Femur (tissue), 1 donor: ENCODE measurements at regions not wholly inside any gene's neighbourhood (a gene's known extent, or its start where the extent isn't known, plus 50 kb on each side); places are given as distances from the start of the nearest gene placed in this dataset.
"Not testable (repeated sequence)": the region's sequence is repeated elsewhere in the genome, so short reads cannot be mapped to it uniquely, and the experiment has no call there.

Experiments
- DNase-seq: peaks from one replicate; pipeline ENCODE4 v3.0.0-alpha.2; 2017

- not testable (repeated sequence) for DNase-seq
These were observed 951.9 kb upstream of the CTNND2 start for GRCh38 chr5:12856105-12856504.

- DNase-seq: no peak
These were observed 950.1 kb upstream of the CTNND2 start for GRCh38 chr5:12854386-12854785.

GRCh38 chr5:12851761-12852160, 947.5 kb upstream of the CTNND2 start:
- no peak for DNase-seq

GRCh38 chr5:12848709-12849108, 944.5 kb upstream of the CTNND2 start:
- DNase-seq: no peak

GRCh38 chr5:12845549-12846159, 941.4 kb upstream of the CTNND2 start:
- no peak for DNase-seq

GRCh38 chr5:12840972-12841371, 936.7 kb upstream of the CTNND2 start:
- DNase-seq: no peak

- no peak for DNase-seq
These were observed 933.3 kb upstream of the CTNND2 start for GRCh38 chr5:12837592-12837991.

- DNase-seq: no peak
These were observed 920.9 kb upstream of the CTNND2 start for GRCh38 chr5:12825163-12825562.

- DNase-seq: no peak
These were observed 901.0 kb upstream of the CTNND2 start for GRCh38 chr5:12805165-12805698.

- no peak for DNase-seq
These were observed 894.9 kb upstream of the CTNND2 start for GRCh38 chr5:12799165-12799564.

GRCh38 chr5:12795333-12795663, 891.1 kb upstream of the CTNND2 start:
- no peak for DNase-seq

GRCh38 chr5:12794476-12795332, 890.5 kb upstream of the CTNND2 start:
- DNase-seq: no peak

- DNase-seq: no peak
These were observed 889.1 kb upstream of the CTNND2 start for GRCh38 chr5:12793373-12793772.

GRCh38 chr5:12780536-12780935, 876.3 kb upstream of the CTNND2 start:
- DNase-seq: no peak

- no peak for DNase-seq
These were observed 873.1 kb upstream of the CTNND2 start for GRCh38 chr5:12777342-12777741.

- DNase-seq: no peak
These were observed 868.0 kb upstream of the CTNND2 start for GRCh38 chr5:12772276-12772675.

GRCh38 chr5:12759377-12759776, 855.1 kb upstream of the CTNND2 start:
- no peak for DNase-seq

- no peak for DNase-seq
These were observed 852.8 kb upstream of the CTNND2 start for GRCh38 chr5:12757035-12757434.

- DNase-seq: no peak
These were observed 841.3 kb upstream of the CTNND2 start for GRCh38 chr5:12745537-12745936.

- no peak for DNase-seq
These were observed 839.3 kb upstream of the CTNND2 start for GRCh38 chr5:12743582-12743981.

- no peak for DNase-seq
These were observed 826.1 kb upstream of the CTNND2 start for GRCh38 chr5:12730354-12730753.

GRCh38 chr5:12716664-12717063, 812.4 kb upstream of the CTNND2 start:
- no peak for DNase-seq

GRCh38 chr5:12707560-12707959, 803.3 kb upstream of the CTNND2 start:
- no peak for DNase-seq

GRCh38 chr5:12704955-12705354, 800.7 kb upstream of the CTNND2 start:
- no peak for DNase-seq
